ENCODE measurements at regions not wholly inside any gene's neighbourhood (a gene's known extent, or its start where the extent isn't known, plus 50 kb on each side); places are given as distances from the start of the nearest gene placed in this dataset.

DNA sequence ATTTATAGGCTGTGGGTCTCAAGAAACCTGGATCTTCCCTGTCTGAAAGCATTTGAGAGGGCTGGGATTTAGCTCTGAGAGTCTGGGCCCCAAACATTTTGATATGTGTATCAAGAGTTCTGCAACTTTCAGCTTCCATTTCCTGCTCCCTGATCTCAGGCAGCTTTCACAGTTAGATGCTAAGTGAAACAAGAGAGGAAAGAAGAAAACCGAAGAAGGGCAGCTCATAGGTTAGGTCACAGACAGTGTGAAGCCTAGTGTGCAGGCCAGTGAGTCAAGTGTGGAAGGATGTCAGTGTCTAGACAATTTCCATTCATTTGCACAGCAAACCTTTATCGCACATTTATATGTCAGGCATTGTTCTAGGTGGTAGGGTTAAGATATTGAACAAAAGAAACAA, 173.6 kb upstream of the PROK2 start:
- ATAC-seq = no peak
- TF ChIP-seq BHLHE40 (IDR thresholded peaks at IDR 0.05; ENCODE audit: low read depth, low read length) = no peak
- TF ChIP-seq FOXS1 (CRISPR knock-in tag; IDR thresholded peaks at IDR 0.05) = no peak
- TF ChIP-seq CBX2 (IDR thresholded peaks at IDR 0.05; ENCODE audit: borderline replicate concordance, low read depth) = no peak
- no peak for TF ChIP-seq CHD2 (IDR thresholded peaks at IDR 0.05; ENCODE audit: low read length, partially characterized antibody)
- no peak for TF ChIP-seq HOXA7 (CRISPR knock-in tag; IDR thresholded peaks at IDR 0.05)
- TF ChIP-seq NPAS2 (CRISPR knock-in tag; IDR thresholded peaks at IDR 0.05; ENCODE audit: borderline replicate concordance) = no peak
- TF ChIP-seq, protein P1, sequence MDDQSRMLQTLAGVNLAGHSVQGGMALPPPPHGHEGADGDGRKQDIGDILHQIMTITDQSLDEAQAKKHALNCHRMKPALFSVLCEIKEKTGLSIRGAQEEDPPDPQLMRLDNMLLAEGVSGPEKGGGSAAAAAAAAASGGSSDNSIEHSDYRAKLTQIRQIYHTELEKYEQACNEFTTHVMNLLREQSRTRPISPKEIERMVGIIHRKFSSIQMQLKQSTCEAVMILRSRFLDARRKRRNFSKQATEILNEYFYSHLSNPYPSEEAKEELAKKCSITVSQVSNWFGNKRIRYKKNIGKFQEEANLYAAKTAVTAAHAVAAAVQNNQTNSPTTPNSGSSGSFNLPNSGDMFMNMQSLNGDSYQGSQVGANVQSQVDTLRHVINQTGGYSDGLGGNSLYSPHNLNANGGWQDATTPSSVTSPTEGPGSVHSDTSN (IDR thresholded peaks at IDR 0.05) = no peak
- TF ChIP-seq ZFP36 (IDR thresholded peaks at IDR 0.05; ENCODE audit: borderline replicate concordance, partially characterized antibody) = no peak
- TF ChIP-seq GATA3 (IDR thresholded peaks at IDR 0.05; ENCODE audit: borderline replicate concordance) = no peak
- TF ChIP-seq, protein P2, sequence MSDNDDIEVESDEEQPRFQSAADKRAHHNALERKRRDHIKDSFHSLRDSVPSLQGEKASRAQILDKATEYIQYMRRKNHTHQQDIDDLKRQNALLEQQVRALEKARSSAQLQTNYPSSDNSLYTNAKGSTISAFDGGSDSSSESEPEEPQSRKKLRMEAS (IDR thresholded peaks at IDR 0.05) = no peak
- no peak for TF ChIP-seq CEBPB (IDR thresholded peaks at IDR 0.05)
- no peak for TF ChIP-seq HOXB5 (CRISPR knock-in tag; IDR thresholded peaks at IDR 0.05)
- TF ChIP-seq, protein P3, sequence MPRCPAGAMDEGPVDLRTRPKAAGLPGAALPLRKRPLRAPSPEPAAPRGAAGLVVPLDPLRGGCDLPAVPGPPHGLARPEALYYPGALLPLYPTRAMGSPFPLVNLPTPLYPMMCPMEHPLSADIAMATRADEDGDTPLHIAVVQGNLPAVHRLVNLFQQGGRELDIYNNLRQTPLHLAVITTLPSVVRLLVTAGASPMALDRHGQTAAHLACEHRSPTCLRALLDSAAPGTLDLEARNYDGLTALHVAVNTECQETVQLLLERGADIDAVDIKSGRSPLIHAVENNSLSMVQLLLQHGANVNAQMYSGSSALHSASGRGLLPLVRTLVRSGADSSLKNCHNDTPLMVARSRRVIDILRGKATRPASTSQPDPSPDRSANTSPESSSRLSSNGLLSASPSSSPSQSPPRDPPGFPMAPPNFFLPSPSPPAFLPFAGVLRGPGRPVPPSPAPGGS (IDR thresholded peaks at IDR 0.05) = no peak
- TF ChIP-seq, protein P4, sequence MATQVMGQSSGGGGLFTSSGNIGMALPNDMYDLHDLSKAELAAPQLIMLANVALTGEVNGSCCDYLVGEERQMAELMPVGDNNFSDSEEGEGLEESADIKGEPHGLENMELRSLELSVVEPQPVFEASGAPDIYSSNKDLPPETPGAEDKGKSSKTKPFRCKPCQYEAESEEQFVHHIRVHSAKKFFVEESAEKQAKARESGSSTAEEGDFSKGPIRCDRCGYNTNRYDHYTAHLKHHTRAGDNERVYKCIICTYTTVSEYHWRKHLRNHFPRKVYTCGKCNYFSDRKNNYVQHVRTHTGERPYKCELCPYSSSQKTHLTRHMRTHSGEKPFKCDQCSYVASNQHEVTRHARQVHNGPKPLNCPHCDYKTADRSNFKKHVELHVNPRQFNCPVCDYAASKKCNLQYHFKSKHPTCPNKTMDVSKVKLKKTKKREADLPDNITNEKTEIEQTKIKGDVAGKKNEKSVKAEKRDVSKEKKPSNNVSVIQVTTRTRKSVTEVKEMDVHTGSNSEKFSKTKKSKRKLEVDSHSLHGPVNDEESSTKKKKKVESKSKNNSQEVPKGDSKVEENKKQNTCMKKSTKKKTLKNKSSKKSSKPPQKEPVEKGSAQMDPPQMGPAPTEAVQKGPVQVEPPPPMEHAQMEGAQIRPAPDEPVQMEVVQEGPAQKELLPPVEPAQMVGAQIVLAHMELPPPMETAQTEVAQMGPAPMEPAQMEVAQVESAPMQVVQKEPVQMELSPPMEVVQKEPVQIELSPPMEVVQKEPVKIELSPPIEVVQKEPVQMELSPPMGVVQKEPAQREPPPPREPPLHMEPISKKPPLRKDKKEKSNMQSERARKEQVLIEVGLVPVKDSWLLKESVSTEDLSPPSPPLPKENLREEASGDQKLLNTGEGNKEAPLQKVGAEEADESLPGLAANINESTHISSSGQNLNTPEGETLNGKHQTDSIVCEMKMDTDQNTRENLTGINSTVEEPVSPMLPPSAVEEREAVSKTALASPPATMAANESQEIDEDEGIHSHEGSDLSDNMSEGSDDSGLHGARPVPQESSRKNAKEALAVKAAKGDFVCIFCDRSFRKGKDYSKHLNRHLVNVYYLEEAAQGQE (IDR thresholded peaks at IDR 0.05) = no peak
- Histone ChIP-seq H3K4me1 (no peaks in the 10 kb centered on the region), H3K4me3 (no peak overlapping the region), H3K9me3 (no peaks in the 10 kb centered on the region), H3K4me2 (no peak overlapping the region), H3K27ac (no peak overlapping the region)
- CTCF ChIA-PET = interaction anchor here (1.3 to 12.2 kb wide), 3 partner anchors 11 to 861 kb away, joined by 3 to 126 read pairs (median 6); no protein-coding TSS in a partner anchor
- FAIRE-seq = no peak
- POLR2A ChIA-PET = no interaction called here
- DNase-seq (ENCODE audit: low read depth in 1 of 2, low spot score in 1 of 2) = no peak
- WGBS (ENCODE audit: missing lambda C conversion rate) = 32% methylated on average over 2 of the region's 2 CpGs

DNA sequence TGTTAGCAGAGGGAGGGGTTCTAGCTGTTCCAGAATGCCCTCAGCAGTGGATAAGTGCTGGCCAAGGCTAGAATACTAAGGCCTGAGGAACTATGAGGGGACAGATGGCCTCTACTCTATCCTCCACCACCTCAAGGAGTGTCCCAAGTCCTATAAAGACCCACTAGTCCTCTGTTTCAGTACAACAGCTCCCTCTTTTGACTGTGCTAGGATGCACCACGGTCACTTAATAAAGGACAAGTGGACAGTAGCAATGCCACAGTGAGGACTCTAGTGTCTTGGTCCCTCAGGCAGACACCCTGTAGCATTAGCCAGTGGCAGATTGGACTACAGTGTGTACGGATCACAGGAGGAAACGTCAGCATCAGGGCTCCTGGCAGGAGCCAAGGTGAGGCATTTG, 171.8 kb upstream of the PROK2 start:
- Histone ChIP-seq H3K9me3 (no peaks in the 10 kb centered on the region), H3K4me1 (no peaks in the 10 kb centered on the region), H3K4me2 (no peak overlapping the region), H3K4me3 (no peak overlapping the region), H3K27ac (no peak overlapping the region)
- CTCF ChIA-PET = interaction anchor here (1.6 to 12.2 kb wide), 4 partner anchors 14 to 863 kb away, joined by 4 to 126 read pairs (median 13); no protein-coding TSS in a partner anchor
- ATAC-seq = peak in 1 of 2 experiments; percentile 42; a peak in 2 of 6 replicates
- no peak for DNase-seq (ENCODE audit: low read depth in 1 of 2, low spot score in 1 of 2)
- 31% methylated on average over 3 of the region's 3 CpGs for WGBS (ENCODE audit: missing lambda C conversion rate)
- POLR2A ChIA-PET = no interaction called here
- FAIRE-seq = no peak
- TF ChIP-seq KDM1A (IDR thresholded peaks at IDR 0.05; ENCODE audit: low read depth) (no peak), ESRRA (IDR thresholded peaks at IDR 0.05; ENCODE audit: borderline replicate concordance, low read length) (no peak), TP53 (CRISPR knock-in tag; IDR thresholded peaks at IDR 0.05) (no peak), NPAS2 (CRISPR knock-in tag; IDR thresholded peaks at IDR 0.05; ENCODE audit: borderline replicate concordance) (no peak), NR3C1 (IDR thresholded peaks at IDR 0.05) (no peak), FOSL2 (IDR thresholded peaks at IDR 0.05) (no peak), FOSL2 (CRISPR knock-in tag; IDR thresholded peaks at IDR 0.05) (no peak), FOXS1 (CRISPR knock-in tag; IDR thresholded peaks at IDR 0.05) (no peak), HDAC2 (IDR thresholded peaks at IDR 0.05) (no peak), SREBF2 (IDR thresholded peaks at IDR 0.05) (no peak), CHD4 (IDR thresholded peaks at IDR 0.05; ENCODE audit: borderline replicate concordance) (no peak), RFX5 (IDR thresholded peaks at IDR 0.05) (no peak)
- TF ChIP-seq, protein P5, sequence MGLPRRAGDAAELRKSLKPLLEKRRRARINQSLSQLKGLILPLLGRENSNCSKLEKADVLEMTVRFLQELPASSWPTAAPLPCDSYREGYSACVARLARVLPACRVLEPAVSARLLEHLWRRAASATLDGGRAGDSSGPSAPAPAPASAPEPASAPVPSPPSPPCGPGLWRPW (IDR thresholded peaks at IDR 0.05) = no peak
- TF ChIP-seq, protein P4 (IDR thresholded peaks at IDR 0.05) = no peak
- TF ChIP-seq, protein P3 (IDR thresholded peaks at IDR 0.05) = no peak
- TF ChIP-seq, protein P6, sequence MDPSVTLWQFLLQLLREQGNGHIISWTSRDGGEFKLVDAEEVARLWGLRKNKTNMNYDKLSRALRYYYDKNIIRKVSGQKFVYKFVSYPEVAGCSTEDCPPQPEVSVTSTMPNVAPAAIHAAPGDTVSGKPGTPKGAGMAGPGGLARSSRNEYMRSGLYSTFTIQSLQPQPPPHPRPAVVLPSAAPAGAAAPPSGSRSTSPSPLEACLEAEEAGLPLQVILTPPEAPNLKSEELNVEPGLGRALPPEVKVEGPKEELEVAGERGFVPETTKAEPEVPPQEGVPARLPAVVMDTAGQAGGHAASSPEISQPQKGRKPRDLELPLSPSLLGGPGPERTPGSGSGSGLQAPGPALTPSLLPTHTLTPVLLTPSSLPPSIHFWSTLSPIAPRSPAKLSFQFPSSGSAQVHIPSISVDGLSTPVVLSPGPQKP (IDR thresholded peaks at IDR 0.05; ENCODE audit: low read depth, low read length) = no peak
